H1 (cell line): ENCODE measurements at regions not wholly inside any gene's neighbourhood (a gene's known extent, or its start where the extent isn't known, plus 50 kb on each side); places are given as distances from the start of the nearest gene placed in this dataset.

Experiments
- E2F6 ChIP-seq: IDR thresholded peaks from 2 replicates; pipeline ENCODE4 v1.6.1; 2012; ENCODE audit warnings: inconsistent platforms
- JUN ChIP-seq: IDR thresholded peaks from 2 replicates; pipeline ENCODE4 v1.6.1; 2011; ENCODE audit warnings: low read depth, mild to moderate bottlenecking, improper control_type of control experiment, low read length

GRCh38 chr4:181962321-181962720, 280.9 kb upstream of the TENM3 start (continued):
- TF ChIP-seq JUN: no peak
- no peak for TF ChIP-seq E2F6
